Mesothelial cell of epicardium (in vitro differentiated cells): ENCODE measurements at regions not wholly inside any gene's neighbourhood (a gene's known extent, or its start where the extent isn't known, plus 50 kb on each side); places are given as distances from the start of the nearest gene placed in this dataset.

Experiments
- DNase-seq, 2 experiments: peaks; one replicate each; pipeline ENCODE4 v3.0.0; 2021; ENCODE audit warnings: low spot score in 2 of 2; ENCODE audit not compliant: unreplicated experiment in 2 of 2
- H3K27ac Mint-ChIP-seq: 2 replicates; pipeline ENCODE4 v1.8.0; 2021; ENCODE audit warnings: mixed read lengths
- H3K27me3 Mint-ChIP-seq: 2 replicates; pipeline ENCODE4 v1.8.0; 2021; ENCODE audit warnings: low read depth, mixed read lengths
- H3K36me3 Mint-ChIP-seq: 2 replicates; pipeline ENCODE4 v1.8.0; 2021; ENCODE audit warnings: mixed read lengths
- H3K4me1 Mint-ChIP-seq: 2 replicates; pipeline ENCODE4 v1.8.0; 2021; ENCODE audit warnings: mixed read lengths
- H3K4me3 Mint-ChIP-seq: 2 replicates; pipeline ENCODE4 v1.8.0; 2021; ENCODE audit warnings: mild to moderate bottlenecking, moderate library complexity, mixed read lengths
- H3K9me3 Mint-ChIP-seq: 2 replicates; pipeline ENCODE4 v1.8.0; 2021; ENCODE audit warnings: mixed read lengths
- CTCF ChIP-seq: fragments of 200-600 bp; sonication (generic); IDR thresholded peaks from one replicate; pipeline ENCODE4 v1.5.0; 2021; ENCODE audit warnings: antibody characterized with exemption; ENCODE audit not compliant: unreplicated experiment

- H3K4me1 Mint-ChIP-seq, result no peaks in the 10 kb centered on the region
- no peak for TF ChIP-seq CTCF
- no peak for DNase-seq
- H3K9me3 Mint-ChIP-seq, result peaks cover 27% of the 10 kb centered on the region
- peaks cover 2% of the 10 kb centered on the region for H3K36me3 Mint-ChIP-seq
- no peak overlapping the region for H3K4me3 Mint-ChIP-seq
- no peaks in the 10 kb centered on the region for H3K27me3 Mint-ChIP-seq
- no peak overlapping the region for H3K27ac Mint-ChIP-seq
Observed at GRCh38 chr2:173496746-173497145, 142.1 kb downstream of the CDCA7 start.

- DNase-seq, result no peak
- Mint-ChIP-seq H3K27ac (no peak overlapping the region), H3K36me3 (peaks cover 2% of the 10 kb centered on the region), H3K4me3 (no peak overlapping the region), H3K9me3 (peaks cover 34% of the 10 kb centered on the region), H3K4me1 (no peaks in the 10 kb centered on the region), H3K27me3 (no peaks in the 10 kb centered on the region)
- no peak for TF ChIP-seq CTCF
Observed at GRCh38 chr2:173500953-173501352, 146.3 kb downstream of the CDCA7 start.

GRCh38 chr2:173502296-173502695, 147.6 kb downstream of the CDCA7 start:
- H3K36me3 Mint-ChIP-seq, result peaks cover 2% of the 10 kb centered on the region
- no peaks in the 10 kb centered on the region for H3K4me1 Mint-ChIP-seq
- H3K27me3 Mint-ChIP-seq, result peaks cover 7% of the 10 kb centered on the region
- no peak overlapping the region for H3K27ac Mint-ChIP-seq
- H3K4me3 Mint-ChIP-seq, result no peak overlapping the region
- peaks cover 29% of the 10 kb centered on the region for H3K9me3 Mint-ChIP-seq
- no peak for DNase-seq
- TF ChIP-seq CTCF, result no peak

- H3K27me3 Mint-ChIP-seq, result peaks cover 26% of the 10 kb centered on the region
- no peak for TF ChIP-seq CTCF
Observed at GRCh38 chr2:173511357-173511756, 156.7 kb downstream of the CDCA7 start.

GRCh38 chr2:173511942-173512341, 157.3 kb downstream of the CDCA7 start:
- no peak for DNase-seq
- Mint-ChIP-seq H3K27me3 (peaks cover 23% of the 10 kb centered on the region), H3K36me3 (no peaks in the 10 kb centered on the region), H3K9me3 (peaks cover 10% of the 10 kb centered on the region), H3K4me3 (no peak overlapping the region), H3K4me1 (peaks cover 2% of the 10 kb centered on the region), H3K27ac (no peak overlapping the region)
- no peak for TF ChIP-seq CTCF

More at GRCh38 chr2:173511357-173511756, 156.7 kb downstream of the CDCA7 start:
- peaks cover 7% of the 10 kb centered on the region for H3K9me3 Mint-ChIP-seq
- H3K27ac Mint-ChIP-seq, result no peak overlapping the region
- H3K4me3 Mint-ChIP-seq, result no peak overlapping the region
- H3K36me3 Mint-ChIP-seq, result no peaks in the 10 kb centered on the region
- H3K4me1 Mint-ChIP-seq, result peaks cover 2% of the 10 kb centered on the region
- DNase-seq, result no peak

GRCh38 chr2:173513107-173513727, 158.5 kb downstream of the CDCA7 start:
- peaks cover 2% of the 10 kb centered on the region for H3K4me1 Mint-ChIP-seq
- H3K9me3 Mint-ChIP-seq, result peaks cover 19% of the 10 kb centered on the region
- no peaks in the 10 kb centered on the region for H3K36me3 Mint-ChIP-seq
- no peak for TF ChIP-seq CTCF
- peaks cover 19% of the 10 kb centered on the region for H3K27me3 Mint-ChIP-seq
- H3K27ac Mint-ChIP-seq, result no peak overlapping the region
- no peak for DNase-seq
- no peak overlapping the region for H3K4me3 Mint-ChIP-seq
